ENCODE measurements at regions not wholly inside any gene's neighbourhood (a gene's known extent, or its start where the extent isn't known, plus 50 kb on each side); places are given as distances from the start of the nearest gene placed in this dataset.
A peak's percentile ranks its signal among the peaks of the same experiment; 100 is the strongest.
"Not testable (repeated sequence)": the region's sequence is repeated elsewhere in the genome, so short reads cannot be mapped to it uniquely, and the experiment has no call there.

- FAIRE-seq (no peak), DNase-seq (peak in 4 of 5 donors; percentile 39 to 60 (median 46))
- Histone ChIP-seq H3K4me3 (ENCODE audit: low read length in 3 of 3) (no peak overlapping the region), H3K27me3 (ENCODE audit: control insufficient read depth, insufficient read depth, low read length) (no peaks in the 10 kb centered on the region), H3K27ac (ENCODE audit: low read depth in 2 of 2, low read length in 2 of 2) (no peak overlapping the region), H3K36me3 (ENCODE audit: control insufficient read depth in 2 of 3, insufficient read depth in 3 of 3, low read length in 3 of 3) (no peaks in the 10 kb centered on the region), H3K9me3 (ENCODE audit: control insufficient read depth in 2 of 3, insufficient read depth in 1 of 3, low read length in 3 of 3) (peaks cover 0 to 5% (median 0%) of the 10 kb centered on the region in 3 donors), H3K9ac (ENCODE audit: low read length in 3 of 3) (no peak overlapping the region), H3K4me1 (ENCODE audit: control insufficient read depth in 2 of 3, insufficient read depth in 2 of 3, low read depth in 1 of 3, low read length in 3 of 3) (no peaks in the 10 kb centered on the region)
- intact Hi-C loops (cut with DNase I): no loop called here
- no peak for TF ChIP-seq CTCF (IDR thresholded peaks at IDR 0.05; ENCODE audit: borderline replicate concordance, extremely low read depth, insufficient read depth)
Observed at GRCh38 chr12:24505366-24506015, 443.4 kb downstream of the BCAT1 start.

- H3K36me3 ChIP-seq (ENCODE audit: control insufficient read depth in 2 of 3, insufficient read depth in 3 of 3, low read length in 3 of 3); DNase-seq; H3K27ac ChIP-seq (ENCODE audit: low read depth in 2 of 2, low read length in 2 of 2); FAIRE-seq; intact Hi-C loops (cut with DNase I); H3K4me3 ChIP-seq (ENCODE audit: low read length in 3 of 3); H3K27me3 ChIP-seq (ENCODE audit: control insufficient read depth, insufficient read depth, low read length); H3K9ac ChIP-seq (ENCODE audit: low read length in 3 of 3); H3K4me1 ChIP-seq (ENCODE audit: control insufficient read depth in 2 of 3, insufficient read depth in 2 of 3, low read depth in 1 of 3, low read length in 3 of 3); H3K9me3 ChIP-seq (ENCODE audit: control insufficient read depth in 2 of 3, insufficient read depth in 1 of 3, low read length in 3 of 3): not testable (repeated sequence)
Observed at GRCh38 chr12:24503477-24503876, 445.4 kb downstream of the BCAT1 start.

- Histone ChIP-seq H3K36me3 (ENCODE audit: control insufficient read depth in 2 of 3, insufficient read depth in 3 of 3, low read length in 3 of 3) (no peaks in the 10 kb centered on the region), H3K27me3 (ENCODE audit: control insufficient read depth, insufficient read depth, low read length) (no peaks in the 10 kb centered on the region), H3K27ac (ENCODE audit: low read depth in 2 of 2, low read length in 2 of 2) (no peak overlapping the region), H3K4me1 (ENCODE audit: control insufficient read depth in 2 of 3, insufficient read depth in 2 of 3, low read depth in 1 of 3, low read length in 3 of 3) (peaks cover 0 to 2% (median 0%) of the 10 kb centered on the region in 3 donors), H3K9me3 (ENCODE audit: control insufficient read depth in 2 of 3, insufficient read depth in 1 of 3, low read length in 3 of 3) (peaks cover 0 to 5% (median 0%) of the 10 kb centered on the region in 3 donors), H3K9ac (ENCODE audit: low read length in 3 of 3) (no peak overlapping the region), H3K4me3 (ENCODE audit: low read length in 3 of 3) (no peak overlapping the region)
- DNase-seq: no peak
- no peak for TF ChIP-seq CTCF (IDR thresholded peaks at IDR 0.05; ENCODE audit: borderline replicate concordance, extremely low read depth, insufficient read depth)
- no peak for FAIRE-seq
- intact Hi-C loops (cut with DNase I): no loop called here
Observed at GRCh38 chr12:24500831-24501230, 448.1 kb downstream of the BCAT1 start.

GRCh38 chr12:24500421-24500820, 448.5 kb downstream of the BCAT1 start:
- no peaks in the 10 kb centered on the region for H3K36me3 ChIP-seq (ENCODE audit: control insufficient read depth in 2 of 3, insufficient read depth in 3 of 3, low read length in 3 of 3)
- no peak overlapping the region for H3K9ac ChIP-seq (ENCODE audit: low read length in 3 of 3)
- FAIRE-seq: no peak
- intact Hi-C loops (cut with DNase I): no loop called here
- no peak for TF ChIP-seq CTCF (IDR thresholded peaks at IDR 0.05; ENCODE audit: borderline replicate concordance, extremely low read depth, insufficient read depth)
- DNase-seq: no peak
- peaks cover 0 to 5% (median 0%) of the 10 kb centered on the region in 3 donors for H3K9me3 ChIP-seq (ENCODE audit: control insufficient read depth in 2 of 3, insufficient read depth in 1 of 3, low read length in 3 of 3)
- H3K4me1 ChIP-seq (ENCODE audit: control insufficient read depth in 2 of 3, insufficient read depth in 2 of 3, low read depth in 1 of 3, low read length in 3 of 3): peaks cover 0 to 2% (median 0%) of the 10 kb centered on the region in 3 donors
- H3K4me3 ChIP-seq (ENCODE audit: low read length in 3 of 3): no peak overlapping the region
- no peak overlapping the region for H3K27ac ChIP-seq (ENCODE audit: low read depth in 2 of 2, low read length in 2 of 2)
- H3K27me3 ChIP-seq (ENCODE audit: control insufficient read depth, insufficient read depth, low read length): no peaks in the 10 kb centered on the region

Data from kidney (tissue), 13 donors.